Embryonic facial prominence (tissue), 1 donor: ENCODE measurements at regions not wholly inside any gene's neighbourhood (a gene's known extent, or its start where the extent isn't known, plus 50 kb on each side); places are given as distances from the start of the nearest gene placed in this dataset.
"Not testable (repeated sequence)": the region's sequence is repeated elsewhere in the genome, so short reads cannot be mapped to it uniquely, and the experiment has no call there.

Experiments
- DNase-seq: peaks from one replicate; pipeline ENCODE4 v3.0.0-alpha.2; 2016; ENCODE audit errors: extremely low spot score

GRCh38 chr1:79138227-79138626 lies 131.7 kb upstream of the ADGRL4 start:
- not testable (repeated sequence) for DNase-seq

GRCh38 chr1:79133774-79134364 lies 127.3 kb upstream of the ADGRL4 start:
- no peak for DNase-seq

GRCh38 chr1:79131626-79132025 lies 125.1 kb upstream of the ADGRL4 start:
- no peak for DNase-seq

DNA sequence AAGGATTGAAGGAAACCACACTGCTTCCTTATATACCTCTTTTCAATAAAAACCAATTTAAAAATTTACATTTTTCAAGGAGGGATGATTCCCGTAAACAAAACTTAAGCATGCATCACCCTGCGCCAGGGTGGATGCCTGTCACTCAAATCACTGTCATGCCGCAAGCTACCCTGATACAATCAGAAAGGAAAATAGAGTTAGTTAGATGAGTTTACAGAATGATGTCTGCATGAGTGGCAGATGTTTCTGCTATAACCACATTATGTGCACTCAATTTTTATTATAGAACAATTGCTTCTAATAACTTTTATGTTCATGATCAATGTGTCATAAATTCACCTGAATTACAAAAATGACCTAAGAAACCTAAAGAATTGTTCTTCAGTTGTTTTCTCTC lies 123.4 kb upstream of the ADGRL4 start:
- no peak for DNase-seq

- no peak for DNase-seq
Measured at GRCh38 chr1:79128722-79129121, 122.2 kb upstream of the ADGRL4 start.

- DNase-seq = no peak
Measured at GRCh38 chr1:79124756-79125155, 118.2 kb upstream of the ADGRL4 start.

DNA sequence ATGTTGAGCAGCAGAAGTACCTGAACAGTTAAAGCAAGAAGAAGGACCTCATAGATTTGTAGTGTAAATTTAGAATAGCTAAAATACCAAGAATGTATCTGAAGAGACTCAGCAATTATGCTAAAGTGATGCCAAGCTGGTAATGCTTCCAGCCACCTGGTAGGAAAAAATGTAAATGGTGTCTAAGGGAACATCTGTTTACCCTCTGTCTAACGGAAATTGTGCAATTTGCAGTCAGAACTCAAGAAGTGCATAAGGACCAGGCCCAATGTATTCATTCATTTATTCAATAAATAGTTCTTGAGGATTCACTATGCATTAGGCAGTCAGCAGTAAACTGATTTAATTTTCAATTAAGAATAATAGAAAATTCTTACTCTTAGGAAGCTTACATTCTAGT lies 116.0 kb upstream of the ADGRL4 start:
- DNase-seq = no peak

GRCh38 chr1:79117376-79117775 lies 110.8 kb upstream of the ADGRL4 start:
- no peak for DNase-seq

- DNase-seq = no peak
Measured at GRCh38 chr1:79113836-79114235, 107.3 kb upstream of the ADGRL4 start.

- DNase-seq = no peak
Measured at GRCh38 chr1:79110749-79111148, 104.2 kb upstream of the ADGRL4 start.

DNA sequence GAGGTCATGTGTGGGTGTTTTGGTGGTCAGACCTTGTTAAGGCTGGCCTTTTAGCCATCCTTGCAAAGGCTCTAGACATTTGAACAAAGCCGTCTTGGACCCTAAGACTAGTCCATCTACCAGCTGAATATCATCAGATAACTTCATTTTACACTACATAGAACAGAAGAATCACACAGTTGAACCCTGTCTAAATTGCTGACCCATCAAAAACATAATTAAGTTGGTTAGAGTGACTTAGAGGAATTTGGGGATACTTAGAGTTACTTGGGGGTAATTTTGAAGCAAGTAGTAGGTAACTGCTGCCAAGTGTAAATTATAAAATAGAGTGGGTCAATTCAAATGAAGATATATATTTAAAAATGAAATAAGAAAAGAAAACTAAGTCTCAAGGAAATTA lies 102.9 kb upstream of the ADGRL4 start:
- DNase-seq = no peak

- DNase-seq = no peak
Measured at GRCh38 chr1:79105500-79105899, 99.0 kb upstream of the ADGRL4 start.

- DNase-seq = no peak
Measured at GRCh38 chr1:79104617-79105016, 98.1 kb upstream of the ADGRL4 start.

GRCh38 chr1:79100385-79100784 lies 93.9 kb upstream of the ADGRL4 start:
- no peak for DNase-seq

DNA sequence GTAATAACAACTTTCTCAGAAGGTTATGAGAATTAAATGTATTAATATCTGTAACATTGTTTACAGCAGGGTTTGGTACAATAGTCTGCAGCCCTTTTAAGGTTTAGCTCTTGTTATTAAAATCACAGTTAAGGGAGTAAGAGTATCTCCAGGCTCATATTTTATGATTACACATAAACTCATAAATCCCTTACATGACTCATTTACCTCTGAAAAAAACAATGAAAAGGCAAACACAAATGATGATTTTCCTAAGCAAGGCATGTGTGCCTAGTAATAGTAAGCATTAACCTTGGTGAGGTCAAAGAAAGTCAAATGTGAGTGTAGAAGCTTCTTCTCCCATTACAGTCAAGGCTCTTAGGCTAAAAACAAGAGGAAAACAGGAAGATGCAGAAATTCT lies 84.5 kb upstream of the ADGRL4 start:
- no peak for DNase-seq

DNA sequence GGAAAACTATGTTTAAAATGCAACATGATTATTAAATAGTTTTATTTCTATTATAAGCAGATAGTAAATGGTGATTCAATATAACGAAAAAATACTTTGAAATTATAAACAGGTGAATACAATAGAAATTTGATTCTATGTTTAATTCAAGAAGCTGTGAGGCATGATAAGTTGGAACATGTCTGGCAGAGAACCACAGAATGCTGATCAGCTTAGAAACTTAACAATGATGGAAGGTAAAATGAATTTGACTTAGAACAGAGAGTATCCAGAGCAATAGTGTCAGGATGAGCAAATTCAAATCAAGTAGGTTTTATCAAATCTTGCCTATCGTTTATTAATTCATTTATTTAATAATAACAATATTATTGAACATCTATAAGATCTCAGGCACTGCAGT lies 83.4 kb upstream of the ADGRL4 start:
- DNase-seq = no peak

DNA sequence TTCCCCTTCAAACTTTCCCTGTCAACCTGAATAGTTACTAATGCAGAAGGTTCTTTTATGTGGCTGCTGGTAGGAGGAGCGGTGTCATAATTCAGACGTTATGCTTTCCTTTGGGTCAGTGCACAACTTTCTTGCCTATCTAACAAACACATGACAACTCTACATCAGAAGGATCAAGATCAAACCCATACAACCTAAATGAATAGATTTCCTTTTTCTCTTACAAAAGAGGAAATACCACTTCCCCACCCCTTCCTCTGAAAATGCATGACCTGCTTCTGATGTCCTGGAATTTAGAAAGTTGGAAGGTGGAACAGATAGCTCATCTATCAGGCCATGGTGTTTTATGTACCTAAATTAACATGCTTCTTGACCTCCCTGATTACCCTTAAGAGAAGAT lies 75.7 kb upstream of the ADGRL4 start:
- DNase-seq = no peak

DNA sequence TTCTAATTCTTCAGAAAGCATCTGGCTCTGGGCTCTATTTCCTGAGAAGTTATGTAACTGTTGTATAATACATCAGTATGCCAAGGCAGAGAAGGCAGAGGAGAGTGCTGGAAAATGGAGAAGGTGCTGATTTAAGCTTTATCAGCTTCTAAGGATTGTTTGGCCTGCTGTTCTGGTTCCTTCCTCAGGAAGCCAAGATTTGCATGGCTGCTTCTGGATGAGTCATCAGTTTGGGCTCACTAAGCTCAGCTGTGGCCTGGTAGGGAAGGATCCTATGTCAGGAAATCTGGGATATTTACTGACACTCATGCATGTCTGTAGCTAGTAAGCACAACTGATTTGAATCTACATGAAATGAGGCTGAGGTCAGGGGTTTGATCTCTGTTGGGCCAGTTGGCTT lies 73.2 kb upstream of the ADGRL4 start:
- no peak for DNase-seq

DNA sequence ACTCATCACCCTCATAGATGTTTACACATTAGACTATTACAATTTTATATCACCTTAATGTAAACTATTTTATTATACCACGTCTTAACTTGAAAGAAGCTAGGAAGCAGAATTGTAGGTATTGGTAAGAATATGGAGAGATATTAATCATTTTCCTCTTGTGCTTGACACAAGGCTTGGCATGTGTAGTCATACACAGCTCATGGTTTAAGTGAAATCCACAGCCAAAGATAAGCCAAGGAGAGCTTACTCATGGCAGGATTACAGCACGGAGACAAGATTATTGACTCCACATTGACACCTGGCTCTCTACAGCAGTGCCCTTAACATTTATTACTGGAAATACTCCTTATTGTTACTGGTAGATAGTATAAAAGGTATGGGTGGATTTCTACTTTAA lies 68.4 kb upstream of the ADGRL4 start:
- no peak for DNase-seq

DNA sequence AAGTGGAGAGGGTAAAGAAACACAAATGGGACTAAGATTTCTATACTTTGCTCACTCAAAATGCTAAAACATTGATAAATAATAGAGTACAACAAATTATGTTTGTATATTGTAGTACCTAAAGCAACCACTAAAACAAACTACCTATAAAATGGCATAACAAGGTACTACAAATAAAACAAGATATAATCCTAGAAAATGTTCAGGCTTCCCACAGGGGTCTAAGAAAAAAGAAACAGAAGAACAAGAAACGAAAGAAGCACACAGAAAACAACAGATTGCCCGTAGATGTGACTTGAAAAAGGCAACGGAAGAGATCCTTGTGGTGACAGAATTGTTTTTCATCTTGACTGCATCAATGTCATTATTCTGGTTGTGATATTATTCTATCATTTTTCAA lies 63.3 kb upstream of the ADGRL4 start:
- no peak for DNase-seq

GRCh38 chr1:79059341-79059740 lies 52.8 kb upstream of the ADGRL4 start:
- no peak for DNase-seq
